Upper lobe of left lung (tissue), 4 donors: ENCODE measurements at regions not wholly inside any gene's neighbourhood (a gene's known extent, or its start where the extent isn't known, plus 50 kb on each side); places are given as distances from the start of the nearest gene placed in this dataset.

ENCODE experiments used
- CTCF ChIP-seq, 6 experiments: fragments of 450-650 bp in 4 of 6; fragments of 200-600 bp in 2 of 6; sonication (generic) in 2 of 6; IDR thresholded peaks; one replicate each; pipeline ENCODE4 v1.5.1; 2016 to 2019; ENCODE audit warnings: antibody characterized with exemption in 6 of 6
- POLR2A ChIP-seq, 4 donors: fragments of 450-650 bp; IDR thresholded peaks; one replicate each; pipeline ENCODE4 v1.5.1; 2016 to 2017; ENCODE audit warnings: antibody characterized with exemption in 4 of 4, mild to moderate bottlenecking in 2 of 4
- POLR2AphosphoS5 ChIP-seq, 2 donors: sonication (generic); formaldehyde crosslinking; IDR thresholded peaks; one replicate each; pipeline ENCODE4 v1.5.1; 2017; ENCODE audit warnings: antibody characterized with exemption in 2 of 2

- TF ChIP-seq CTCF (IDR thresholded peaks at IDR 0.05) (no peak), POLR2A (IDR thresholded peaks at IDR 0.05) (no peak), POLR2AphosphoS5 (IDR thresholded peaks at IDR 0.05) (no peak)
Observed at GRCh38 chr3:153008226-153008625, 153.8 kb upstream of the RAP2B start.
